ENCODE measurements at regions not wholly inside any gene's neighbourhood (a gene's known extent, or its start where the extent isn't known, plus 50 kb on each side); places are given as distances from the start of the nearest gene placed in this dataset.

DNA sequence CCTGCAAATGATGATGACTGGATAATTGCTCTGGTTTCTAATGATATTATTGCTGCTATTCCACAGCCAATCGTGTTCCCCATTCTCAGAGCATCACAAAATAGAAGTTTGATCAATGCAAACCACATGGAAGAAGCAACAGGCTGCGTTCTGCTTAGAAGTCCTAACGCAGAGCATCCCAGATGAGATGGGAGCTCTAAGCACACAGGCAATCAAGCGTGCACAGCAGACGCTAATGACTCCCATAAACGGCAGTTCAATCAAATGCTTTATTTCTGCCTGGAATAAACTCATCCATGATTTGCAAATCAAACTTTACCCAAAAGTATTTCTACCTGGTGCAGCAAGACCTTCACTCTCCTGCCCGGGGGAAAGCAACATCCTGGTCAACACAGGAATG, 304.2 kb downstream of the FBXO15 start:
- TF ChIP-seq, protein P1, sequence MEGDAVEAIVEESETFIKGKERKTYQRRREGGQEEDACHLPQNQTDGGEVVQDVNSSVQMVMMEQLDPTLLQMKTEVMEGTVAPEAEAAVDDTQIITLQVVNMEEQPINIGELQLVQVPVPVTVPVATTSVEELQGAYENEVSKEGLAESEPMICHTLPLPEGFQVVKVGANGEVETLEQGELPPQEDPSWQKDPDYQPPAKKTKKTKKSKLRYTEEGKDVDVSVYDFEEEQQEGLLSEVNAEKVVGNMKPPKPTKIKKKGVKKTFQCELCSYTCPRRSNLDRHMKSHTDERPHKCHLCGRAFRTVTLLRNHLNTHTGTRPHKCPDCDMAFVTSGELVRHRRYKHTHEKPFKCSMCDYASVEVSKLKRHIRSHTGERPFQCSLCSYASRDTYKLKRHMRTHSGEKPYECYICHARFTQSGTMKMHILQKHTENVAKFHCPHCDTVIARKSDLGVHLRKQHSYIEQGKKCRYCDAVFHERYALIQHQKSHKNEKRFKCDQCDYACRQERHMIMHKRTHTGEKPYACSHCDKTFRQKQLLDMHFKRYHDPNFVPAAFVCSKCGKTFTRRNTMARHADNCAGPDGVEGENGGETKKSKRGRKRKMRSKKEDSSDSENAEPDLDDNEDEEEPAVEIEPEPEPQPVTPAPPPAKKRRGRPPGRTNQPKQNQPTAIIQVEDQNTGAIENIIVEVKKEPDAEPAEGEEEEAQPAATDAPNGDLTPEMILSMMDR (conservative IDR thresholded peaks at IDR 0.05 in 1 of 2, IDR thresholded peaks at IDR 0.05 in 1 of 2; ENCODE audit: low read depth in 1 of 2, low read length in 2 of 2): no peak
- no peak for TF ChIP-seq EZH2 (IDR thresholded peaks at IDR 0.05; ENCODE audit: low read length, missing control alignments)

All from fibroblast of lung (primary cell).